Fibroblast of lung (primary cell): ENCODE measurements at regions not wholly inside any gene's neighbourhood (a gene's known extent, or its start where the extent isn't known, plus 50 kb on each side); places are given as distances from the start of the nearest gene placed in this dataset.
"Not testable (repeated sequence)": the region's sequence is repeated elsewhere in the genome, so short reads cannot be mapped to it uniquely, and the experiment has no call there.

Experiments used
- CTCF ChIP-seq, 2 donors: IDR thresholded peaks in 1 of 2; conservative IDR thresholded peaks in 1 of 2; 1 replicate in 1 of 2; 2 replicates in 1 of 2; pipeline ENCODE4 v1.5.1; 2011 to 2012; ENCODE audit warnings: low read length in 2 of 2, control low read depth in 1 of 2, inconsistent platforms in 1 of 2, low read depth in 1 of 2, mild to moderate bottlenecking in 1 of 2
- EZH2 ChIP-seq: IDR thresholded peaks from 2 replicates; pipeline ENCODE4 v1.5.1; 2012; ENCODE audit warnings: low read length, control low read depth, mild to moderate bottlenecking; ENCODE audit errors: missing control alignments

- not testable (repeated sequence) for TF ChIP-seq CTCF (conservative IDR thresholded peaks at IDR 0.05 in 1 of 2, IDR thresholded peaks at IDR 0.05 in 1 of 2; ENCODE audit: low read depth in 1 of 2, low read length in 2 of 2); EZH2
Observed at GRCh38 chr6:20346948-20347347, 54.7 kb upstream of the E2F3 start.
